ENCODE measurements at regions not wholly inside any gene's neighbourhood (a gene's known extent, or its start where the extent isn't known, plus 50 kb on each side); places are given as distances from the start of the nearest gene placed in this dataset.

- TF ChIP-seq, protein P1, sequence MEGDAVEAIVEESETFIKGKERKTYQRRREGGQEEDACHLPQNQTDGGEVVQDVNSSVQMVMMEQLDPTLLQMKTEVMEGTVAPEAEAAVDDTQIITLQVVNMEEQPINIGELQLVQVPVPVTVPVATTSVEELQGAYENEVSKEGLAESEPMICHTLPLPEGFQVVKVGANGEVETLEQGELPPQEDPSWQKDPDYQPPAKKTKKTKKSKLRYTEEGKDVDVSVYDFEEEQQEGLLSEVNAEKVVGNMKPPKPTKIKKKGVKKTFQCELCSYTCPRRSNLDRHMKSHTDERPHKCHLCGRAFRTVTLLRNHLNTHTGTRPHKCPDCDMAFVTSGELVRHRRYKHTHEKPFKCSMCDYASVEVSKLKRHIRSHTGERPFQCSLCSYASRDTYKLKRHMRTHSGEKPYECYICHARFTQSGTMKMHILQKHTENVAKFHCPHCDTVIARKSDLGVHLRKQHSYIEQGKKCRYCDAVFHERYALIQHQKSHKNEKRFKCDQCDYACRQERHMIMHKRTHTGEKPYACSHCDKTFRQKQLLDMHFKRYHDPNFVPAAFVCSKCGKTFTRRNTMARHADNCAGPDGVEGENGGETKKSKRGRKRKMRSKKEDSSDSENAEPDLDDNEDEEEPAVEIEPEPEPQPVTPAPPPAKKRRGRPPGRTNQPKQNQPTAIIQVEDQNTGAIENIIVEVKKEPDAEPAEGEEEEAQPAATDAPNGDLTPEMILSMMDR (IDR thresholded peaks at IDR 0.05; ENCODE audit: low read length), result no peak
- TF ChIP-seq EZH2 (optimal IDR thresholded peaks at IDR 0.05; ENCODE audit: low read depth, low read length), result no peak
Measured at GRCh38 chr11:109604481-109605400, 182.8 kb downstream of the C11orf87 start.
